T-helper 2 cell treated with Interferon-gamma antibody and Interleukin-4, amounts not matched to agents 5 μg/mL and 100 μg/mL, for 36 hours (primary cell): ENCODE measurements at regions not wholly inside any gene's neighbourhood (a gene's known extent, or its start where the extent isn't known, plus 50 kb on each side); places are given as distances from the start of the nearest gene placed in this dataset.

ENCODE experiments used
- DNase-seq: peaks from one replicate; pipeline ENCODE4 v3.0.0; 2021; ENCODE audit warnings: low spot score
- H3K27ac Mint-ChIP-seq: one replicate; pipeline ENCODE4 v1.8.0; 2021; ENCODE audit warnings: mild to moderate bottlenecking, mixed read lengths
- H3K27me3 Mint-ChIP-seq: one replicate; pipeline ENCODE4 v1.8.0; 2021; ENCODE audit warnings: low read depth, mixed read lengths
- H3K36me3 Mint-ChIP-seq: one replicate; pipeline ENCODE4 v1.8.0; 2021; ENCODE audit warnings: low read depth, mixed read lengths
- H3K4me1 Mint-ChIP-seq: one replicate; pipeline ENCODE4 v1.8.0; 2021; ENCODE audit warnings: low read depth, mixed read lengths
- H3K4me3 Mint-ChIP-seq: one replicate; pipeline ENCODE4 v1.8.0; 2022; ENCODE audit warnings: mild to moderate bottlenecking, moderate library complexity, mixed read lengths
- H3K9me3 Mint-ChIP-seq: one replicate; pipeline ENCODE4 v1.8.0; 2021; ENCODE audit warnings: mixed read lengths

DNA sequence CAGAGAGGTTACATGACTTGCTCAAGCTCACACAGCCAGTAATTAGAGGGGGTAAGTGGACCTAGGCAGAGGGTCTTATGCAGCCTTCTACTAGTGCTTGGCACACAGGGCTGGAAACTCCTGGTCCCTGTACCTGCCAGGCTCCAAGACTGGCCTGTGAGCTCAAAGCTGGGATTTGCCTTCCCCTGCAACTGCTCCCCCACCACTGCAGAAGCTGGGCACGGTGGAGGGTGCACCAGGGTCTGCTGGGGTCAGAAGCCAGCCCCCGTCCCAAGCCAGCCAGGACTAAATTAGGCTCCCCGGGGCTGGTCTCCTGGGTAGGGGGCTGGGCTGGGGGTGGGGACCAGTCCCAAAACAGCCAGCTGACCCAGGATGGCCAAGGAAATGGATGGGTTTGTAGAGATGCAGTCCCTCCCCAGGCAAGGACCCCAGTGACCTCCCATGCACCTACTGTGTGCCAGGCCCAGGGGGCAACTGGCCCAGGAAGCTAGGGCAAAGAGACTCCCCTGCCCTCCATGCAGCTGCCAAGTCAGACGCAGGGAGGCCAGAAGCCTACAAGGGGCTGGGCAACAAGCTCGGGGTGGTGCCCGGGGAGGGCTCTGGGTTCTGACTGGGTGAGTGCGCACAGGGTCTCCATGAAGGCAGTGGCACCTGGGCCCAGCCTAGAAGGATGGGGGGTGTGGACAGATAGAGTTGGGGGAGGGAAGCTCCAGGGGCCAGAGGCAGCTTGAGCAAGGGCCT lies 51.8 kb upstream of the LINGO1 start:
- H3K4me1 Mint-ChIP-seq = no peaks in the 10 kb centered on the region
- H3K36me3 Mint-ChIP-seq = no peaks in the 10 kb centered on the region
- no peak for DNase-seq
- H3K4me3 Mint-ChIP-seq = no peak overlapping the region
- H3K9me3 Mint-ChIP-seq = no peaks in the 10 kb centered on the region
- no peak overlapping the region for H3K27ac Mint-ChIP-seq
- H3K27me3 Mint-ChIP-seq = no peaks in the 10 kb centered on the region

DNA sequence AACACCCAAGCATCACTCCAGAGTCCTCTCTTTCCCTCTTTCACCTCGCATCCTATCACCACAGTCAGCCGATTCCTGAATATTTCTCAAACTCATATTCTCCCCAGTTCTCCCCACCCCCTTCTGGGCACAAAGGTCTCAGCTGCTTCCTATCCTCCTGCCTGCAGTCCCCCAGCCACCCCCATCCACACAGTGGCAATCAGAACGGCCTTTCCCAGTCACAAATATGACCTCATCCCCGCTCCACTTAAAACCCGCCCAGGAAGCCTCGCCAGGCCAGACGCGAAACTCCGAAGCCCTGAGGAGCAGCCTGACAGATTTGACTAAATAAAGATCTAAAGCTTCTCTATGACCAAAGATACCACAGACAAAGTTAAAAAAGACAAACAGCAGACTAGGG lies 49.9 kb upstream of the LINGO1 start:
- H3K27ac Mint-ChIP-seq = no peak overlapping the region
- H3K9me3 Mint-ChIP-seq = no peaks in the 10 kb centered on the region
- no peak overlapping the region for H3K4me3 Mint-ChIP-seq
- DNase-seq = no peak
- no peaks in the 10 kb centered on the region for H3K36me3 Mint-ChIP-seq
- H3K4me1 Mint-ChIP-seq = no peaks in the 10 kb centered on the region
- H3K27me3 Mint-ChIP-seq = no peaks in the 10 kb centered on the region
